ENCODE measurements at regions not wholly inside any gene's neighbourhood (a gene's known extent, or its start where the extent isn't known, plus 50 kb on each side); places are given as distances from the start of the nearest gene placed in this dataset.

- no peaks in the 10 kb centered on the region for H3K36me3 ChIP-seq (ENCODE audit: insufficient read depth, low read length)
- TF ChIP-seq EZH2phosphoT487 (IDR thresholded peaks at IDR 0.05; ENCODE audit: borderline replicate concordance): no peak
- no peak for TF ChIP-seq CTCF (conservative IDR thresholded peaks at IDR 0.05; ENCODE audit: low read length)
- no peaks in the 10 kb centered on the region for H3K4me1 ChIP-seq (ENCODE audit: insufficient read depth, low read length, poor library complexity, severe bottlenecking)
Measured at GRCh38 chr2:125240870-125241269, 1215.8 kb downstream of the CNTNAP5 start.

GRCh38 chr2:125243074-125243473 lies 1218.0 kb downstream of the CNTNAP5 start:
- Histone ChIP-seq H3F3A (ENCODE audit: low read depth) (no peaks in the 10 kb centered on the region), H3K4me1 (ENCODE audit: insufficient read depth, low read length, poor library complexity, severe bottlenecking) (no peaks in the 10 kb centered on the region), H3K79me2 (ENCODE audit: insufficient read depth, low read length) (no peaks in the 10 kb centered on the region), H3K9ac (ENCODE audit: low read depth, low read length, poor library complexity, severe bottlenecking) (no peak overlapping the region), H2AFZ (ENCODE audit: low read length) (no peak overlapping the region), H3K9me3 (ENCODE audit: insufficient read depth, low read depth, low read length) (no peaks in the 10 kb centered on the region), H4K20me1 (ENCODE audit: insufficient read depth, low read length, poor library complexity, severe bottlenecking) (no peaks in the 10 kb centered on the region), H3K4me3 (ENCODE audit: low read length, poor library complexity, severe bottlenecking) (no peak overlapping the region), H3K27me3 (ENCODE audit: insufficient read depth, low read length, poor library complexity, severe bottlenecking) (no peaks in the 10 kb centered on the region), H3K4me2 (ENCODE audit: low read depth, low read length, poor library complexity, severe bottlenecking) (no peak overlapping the region), H3K36me3 (ENCODE audit: insufficient read depth, low read length) (no peaks in the 10 kb centered on the region), H3K9me2 (replicated peaks; ENCODE audit: low read depth, low read length) (no peaks in the 10 kb centered on the region)
- TF ChIP-seq EZH2phosphoT487 (IDR thresholded peaks at IDR 0.05; ENCODE audit: borderline replicate concordance) (no peak), CTCF (conservative IDR thresholded peaks at IDR 0.05; ENCODE audit: low read length) (no peak)

More at GRCh38 chr2:125240870-125241269, 1215.8 kb downstream of the CNTNAP5 start:
- no peaks in the 10 kb centered on the region for H3K9me2 ChIP-seq (replicated peaks; ENCODE audit: low read depth, low read length)
- no peaks in the 10 kb centered on the region for H3K27me3 ChIP-seq (ENCODE audit: insufficient read depth, low read length, poor library complexity, severe bottlenecking)
- no peak overlapping the region for H2AFZ ChIP-seq (ENCODE audit: low read length)
- H3F3A ChIP-seq (ENCODE audit: low read depth): no peaks in the 10 kb centered on the region
- no peaks in the 10 kb centered on the region for H3K9me3 ChIP-seq (ENCODE audit: insufficient read depth, low read depth, low read length)
- H3K4me2 ChIP-seq (ENCODE audit: low read depth, low read length, poor library complexity, severe bottlenecking): no peak overlapping the region
- H3K79me2 ChIP-seq (ENCODE audit: insufficient read depth, low read length): no peaks in the 10 kb centered on the region
- H4K20me1 ChIP-seq (ENCODE audit: insufficient read depth, low read length, poor library complexity, severe bottlenecking): no peaks in the 10 kb centered on the region
- H3K4me3 ChIP-seq (ENCODE audit: low read length, poor library complexity, severe bottlenecking): no peak overlapping the region
- H3K9ac ChIP-seq (ENCODE audit: low read depth, low read length, poor library complexity, severe bottlenecking): no peak overlapping the region

- Histone ChIP-seq H3K4me3 (ENCODE audit: low read length, poor library complexity, severe bottlenecking) (no peak overlapping the region), H3K9me2 (replicated peaks; ENCODE audit: low read depth, low read length) (no peaks in the 10 kb centered on the region), H3F3A (ENCODE audit: low read depth) (no peaks in the 10 kb centered on the region), H3K4me1 (ENCODE audit: insufficient read depth, low read length, poor library complexity, severe bottlenecking) (no peaks in the 10 kb centered on the region), H3K9ac (ENCODE audit: low read depth, low read length, poor library complexity, severe bottlenecking) (no peak overlapping the region), H3K27me3 (ENCODE audit: insufficient read depth, low read length, poor library complexity, severe bottlenecking) (no peaks in the 10 kb centered on the region), H3K36me3 (ENCODE audit: insufficient read depth, low read length) (no peaks in the 10 kb centered on the region), H3K4me2 (ENCODE audit: low read depth, low read length, poor library complexity, severe bottlenecking) (no peak overlapping the region), H3K9me3 (ENCODE audit: insufficient read depth, low read depth, low read length) (no peaks in the 10 kb centered on the region), H2AFZ (ENCODE audit: low read length) (no peak overlapping the region), H3K79me2 (ENCODE audit: insufficient read depth, low read length) (no peaks in the 10 kb centered on the region), H4K20me1 (ENCODE audit: insufficient read depth, low read length, poor library complexity, severe bottlenecking) (no peaks in the 10 kb centered on the region)
- TF ChIP-seq CTCF (conservative IDR thresholded peaks at IDR 0.05; ENCODE audit: low read length) (no peak), EZH2phosphoT487 (IDR thresholded peaks at IDR 0.05; ENCODE audit: borderline replicate concordance) (no peak)
Measured at GRCh38 chr2:125254010-125254409, 1228.9 kb downstream of the CNTNAP5 start.

Measured in Loucy (cell line).